Activated CD8-positive, alpha-beta memory T cell treated with anti-CD3 and anti-CD28 coated beads for 36 hours (primary cell): ENCODE measurements at regions not wholly inside any gene's neighbourhood (a gene's known extent, or its start where the extent isn't known, plus 50 kb on each side); places are given as distances from the start of the nearest gene placed in this dataset.

Experiments
- CTCF ChIA-PET: fragments of 350-600 bp; sonication (Branson Sonifier 250); formaldehyde crosslinking; loops from one replicate; lab custom pipeline; 2021; ENCODE audit warnings: antibody characterized with exemption; lab: Charles Lee
- POLR2A ChIA-PET: fragments of 350-600 bp; sonication (Branson Sonifier 250); formaldehyde crosslinking; loops from one replicate; lab custom pipeline; 2021; ENCODE audit warnings: antibody characterized with exemption; lab: Charles Lee

DNA sequence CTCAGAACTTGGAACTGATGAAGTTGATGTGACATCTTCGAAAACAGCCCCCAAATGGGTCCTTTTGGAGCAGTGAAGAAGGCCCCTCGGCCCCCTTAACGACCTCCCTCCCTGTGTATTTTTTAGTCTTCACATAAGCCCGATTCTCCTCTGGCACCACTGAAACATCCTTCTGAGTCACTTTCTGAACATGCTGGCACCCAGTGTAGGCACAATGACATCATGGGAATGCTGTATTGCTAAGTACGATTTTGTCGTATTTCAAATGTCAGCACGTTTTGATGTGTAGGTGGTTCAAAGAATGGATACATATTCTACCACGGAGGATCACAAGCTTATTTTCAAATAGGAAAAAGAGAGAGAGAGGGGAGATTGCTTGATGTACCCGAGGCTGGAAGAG is 111.7 kb upstream of the RIOK3 start:
- ChIA-PET CTCF (no interaction called here), POLR2A (no interaction called here)

DNA sequence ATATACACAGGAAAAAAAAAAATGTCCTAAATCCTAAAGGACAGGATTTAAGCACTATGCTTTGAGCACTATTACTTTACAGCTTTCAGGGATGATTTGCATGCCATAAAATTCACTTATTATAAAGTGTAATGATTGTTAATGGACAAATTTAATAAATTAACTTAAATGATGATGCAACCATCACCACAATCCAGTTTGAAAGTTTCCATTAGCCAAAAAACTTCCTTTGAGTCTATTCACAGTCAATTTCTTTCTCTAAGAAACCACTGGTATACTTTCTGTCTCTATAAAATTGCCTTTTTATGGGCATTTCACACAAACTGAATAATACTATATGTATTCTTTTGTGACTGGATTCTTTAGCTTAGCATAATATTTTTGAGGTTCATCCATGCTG is 111.1 kb upstream of the RIOK3 start:
- CTCF ChIA-PET, result no interaction called here
- POLR2A ChIA-PET, result no interaction called here

DNA sequence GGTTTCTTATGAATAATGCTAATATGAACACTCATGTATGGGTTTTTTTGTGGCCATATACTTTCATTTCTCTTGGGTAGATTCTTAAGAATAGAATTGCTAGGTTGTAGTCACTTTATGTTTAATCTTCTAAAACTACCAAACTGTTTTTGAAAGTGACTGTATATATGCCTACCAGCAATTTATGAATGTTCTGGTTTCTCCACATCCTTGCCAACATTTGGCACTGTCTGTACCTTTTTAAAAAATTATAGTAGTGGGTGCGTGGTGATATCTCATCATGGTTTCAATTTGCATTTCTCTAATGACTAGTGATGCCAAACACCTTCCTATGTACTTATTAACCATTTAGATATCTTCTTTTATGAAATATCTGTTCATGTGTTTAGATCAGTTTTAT is 110.6 kb upstream of the RIOK3 start:
- CTCF ChIA-PET, result no interaction called here
- POLR2A ChIA-PET, result no interaction called here

DNA sequence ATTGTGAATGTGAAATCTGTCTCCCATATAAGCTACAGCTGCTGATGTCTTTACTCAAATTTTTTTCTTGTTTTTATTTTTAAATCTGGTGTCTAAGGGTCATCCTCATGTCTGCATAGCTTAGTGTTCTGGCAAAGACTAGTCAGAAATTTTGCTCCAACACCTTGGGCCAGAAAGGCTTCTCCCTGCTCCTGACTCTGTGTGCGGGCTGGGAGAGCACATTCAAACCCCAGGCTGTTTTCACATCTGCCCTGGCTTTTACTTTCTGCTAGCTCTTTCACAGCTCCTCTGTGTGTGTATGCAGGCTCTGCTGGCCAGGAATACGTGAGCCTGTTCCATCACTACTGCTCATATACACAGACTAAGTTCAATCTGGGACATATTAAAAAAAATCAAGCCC is 102.9 kb upstream of the RIOK3 start:
- CTCF ChIA-PET, result no interaction called here
- POLR2A ChIA-PET, result no interaction called here

DNA sequence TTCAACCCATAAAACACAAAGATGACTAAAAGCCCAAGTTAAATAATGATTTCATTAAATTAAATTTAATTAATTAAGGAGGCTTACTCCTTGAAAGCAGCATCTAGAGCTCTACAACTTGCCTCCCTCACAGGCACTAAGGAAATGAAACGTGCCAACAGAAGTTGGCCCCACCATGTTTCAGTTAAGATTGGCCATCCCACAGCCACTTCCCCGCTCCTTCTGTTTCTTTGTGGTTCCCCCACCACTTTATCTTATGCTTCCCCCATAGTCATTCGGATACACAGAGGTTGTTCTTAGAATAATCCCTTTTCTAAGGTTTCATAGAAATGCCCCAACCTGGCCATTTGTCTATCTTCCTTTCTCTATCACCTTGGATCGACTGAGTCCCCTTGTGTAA is 101.6 kb upstream of the RIOK3 start:
- CTCF ChIA-PET, result no interaction called here
- POLR2A ChIA-PET, result no interaction called here

DNA sequence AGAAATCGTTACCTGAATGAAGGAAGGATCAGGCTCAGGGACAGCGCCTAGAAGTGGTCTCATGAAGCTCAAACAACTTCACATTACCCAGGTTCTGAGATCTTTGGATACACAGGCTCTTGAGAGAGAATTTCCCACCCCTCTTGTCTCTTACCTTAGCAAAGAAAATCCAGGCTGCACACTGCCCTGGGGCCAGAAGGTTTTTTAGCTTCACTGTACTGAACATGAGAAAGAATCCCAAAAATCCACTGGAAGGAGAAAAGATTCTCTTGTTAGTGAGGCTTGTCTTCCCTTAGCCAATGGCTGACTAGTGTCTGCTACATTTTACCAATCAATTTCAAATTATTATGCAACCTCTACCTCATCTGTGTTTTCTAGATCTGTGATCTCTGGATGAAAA is 101.0 kb upstream of the RIOK3 start:
- ChIA-PET CTCF (no interaction called here), POLR2A (no interaction called here)

DNA sequence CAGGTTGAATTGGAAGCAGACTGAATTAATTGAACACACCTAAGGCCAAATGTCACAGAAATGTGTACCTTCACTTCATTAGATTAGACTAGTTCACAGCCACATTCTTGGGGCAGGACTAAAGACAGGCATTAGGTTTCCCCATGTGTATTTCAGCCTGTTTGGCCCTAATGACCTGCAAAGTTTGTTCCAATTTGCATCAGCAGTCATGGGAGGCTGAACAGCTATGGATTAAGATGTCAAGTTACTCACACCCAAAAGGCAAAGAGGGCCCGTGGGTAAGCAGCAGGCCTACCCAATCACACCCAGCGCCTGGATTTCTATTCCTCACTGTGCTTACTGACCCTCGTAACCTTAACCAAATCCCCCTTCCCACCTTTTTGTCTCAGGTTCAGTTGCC is 99.6 kb upstream of the RIOK3 start:
- CTCF ChIA-PET, result interaction anchor here (1.1 kb wide), 1 partner anchor 90 kb away, joined by 4 read pairs; no protein-coding TSS in a partner anchor
- POLR2A ChIA-PET, result no interaction called here

DNA sequence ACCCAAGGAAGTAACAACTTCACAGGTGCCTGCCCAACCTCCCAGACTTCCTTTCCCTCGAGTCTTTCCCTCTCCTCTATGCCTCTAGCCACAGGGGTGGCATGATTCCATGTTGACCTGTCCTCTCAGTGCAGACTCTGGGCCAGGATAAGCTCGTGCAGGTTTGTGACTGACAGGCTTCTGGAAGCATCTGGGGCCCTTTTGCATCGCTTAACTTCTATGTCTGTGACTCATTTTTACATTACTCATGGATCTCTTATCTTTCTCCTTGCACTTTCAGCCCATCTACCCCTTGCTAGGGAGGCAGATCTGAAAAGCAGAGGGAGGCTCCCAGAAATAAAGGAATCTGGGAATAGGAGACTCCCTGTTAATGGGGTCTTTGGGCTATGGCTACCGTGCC is 98.5 kb upstream of the RIOK3 start:
- POLR2A ChIA-PET, result no interaction called here
- CTCF ChIA-PET, result interaction anchor here (1.1 kb wide), 1 partner anchor 91 kb away, joined by 4 read pairs; no protein-coding TSS in a partner anchor

DNA sequence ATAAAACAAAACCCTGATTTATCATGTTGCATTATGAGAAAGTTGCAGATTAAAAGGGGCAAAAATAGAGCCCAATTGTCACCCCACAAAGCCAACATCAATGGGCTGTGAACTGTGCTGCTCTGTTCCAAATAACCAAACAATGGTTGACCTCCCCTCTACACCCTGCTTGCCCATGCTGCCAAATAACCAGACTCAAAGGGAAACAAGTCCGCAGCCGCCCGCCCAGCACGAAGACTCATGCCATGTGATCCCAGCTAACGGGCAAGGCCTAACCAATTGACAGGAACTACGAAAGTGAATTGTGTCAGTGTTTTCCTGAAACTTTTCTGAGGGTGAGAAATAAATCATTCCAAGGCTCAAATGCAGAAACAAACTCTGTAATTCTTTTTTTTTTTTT is 97.9 kb upstream of the RIOK3 start:
- CTCF ChIA-PET, result no interaction called here
- POLR2A ChIA-PET, result no interaction called here

DNA sequence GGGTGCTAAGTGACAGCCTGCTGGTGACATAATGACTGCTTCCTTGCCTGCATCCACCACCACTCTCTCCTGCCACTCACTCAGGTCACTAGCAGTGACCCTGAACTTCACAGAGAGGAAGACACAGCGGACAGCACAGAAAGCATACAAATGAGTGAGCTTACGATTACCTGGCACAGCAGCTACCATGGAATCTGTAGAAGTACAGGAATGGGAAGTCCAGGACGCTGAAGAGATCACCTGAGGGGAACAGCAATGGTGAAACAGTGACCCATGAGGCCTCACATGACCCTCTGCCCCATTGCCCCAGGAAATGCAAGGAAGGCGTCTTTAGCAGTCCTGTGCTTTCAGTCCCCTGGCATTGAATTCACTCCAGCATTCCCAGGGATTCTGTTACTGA is 96.7 kb upstream of the RIOK3 start:
- CTCF ChIA-PET, result no interaction called here
- POLR2A ChIA-PET, result no interaction called here

DNA sequence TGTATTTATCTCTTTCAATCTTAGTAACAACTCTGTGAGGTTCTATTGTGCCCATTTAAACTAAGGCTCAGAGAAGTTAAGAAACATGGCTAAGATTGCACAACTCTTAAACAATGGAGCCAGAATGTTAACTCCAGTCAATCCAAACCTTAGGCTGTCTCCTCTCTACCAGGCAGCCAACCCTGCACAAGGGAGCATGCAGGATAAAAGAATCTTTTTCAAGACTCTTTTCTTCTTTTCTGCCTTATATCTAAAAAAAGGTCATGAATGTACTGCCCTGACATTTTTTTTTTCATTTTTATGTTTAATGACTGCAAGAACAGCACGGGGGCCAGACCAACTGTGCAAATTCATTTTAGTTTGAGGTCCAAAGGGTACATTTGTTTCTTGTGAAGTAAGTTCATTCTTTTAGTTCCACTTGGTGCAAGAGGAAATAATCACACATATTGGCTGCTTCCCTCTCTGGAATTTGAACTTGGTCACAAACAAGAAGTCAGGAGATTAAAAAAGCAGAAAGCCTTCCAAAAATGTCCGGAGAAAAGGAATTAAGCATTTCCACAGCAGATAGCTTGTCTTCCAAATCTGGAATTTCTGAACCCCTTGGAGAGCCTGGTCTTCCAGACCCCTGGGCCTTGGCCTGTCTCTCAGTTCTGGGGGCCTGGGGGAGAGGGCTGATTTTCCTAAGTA is 96.0 kb upstream of the RIOK3 start:
- ChIA-PET POLR2A (no interaction called here), CTCF (no interaction called here)

DNA sequence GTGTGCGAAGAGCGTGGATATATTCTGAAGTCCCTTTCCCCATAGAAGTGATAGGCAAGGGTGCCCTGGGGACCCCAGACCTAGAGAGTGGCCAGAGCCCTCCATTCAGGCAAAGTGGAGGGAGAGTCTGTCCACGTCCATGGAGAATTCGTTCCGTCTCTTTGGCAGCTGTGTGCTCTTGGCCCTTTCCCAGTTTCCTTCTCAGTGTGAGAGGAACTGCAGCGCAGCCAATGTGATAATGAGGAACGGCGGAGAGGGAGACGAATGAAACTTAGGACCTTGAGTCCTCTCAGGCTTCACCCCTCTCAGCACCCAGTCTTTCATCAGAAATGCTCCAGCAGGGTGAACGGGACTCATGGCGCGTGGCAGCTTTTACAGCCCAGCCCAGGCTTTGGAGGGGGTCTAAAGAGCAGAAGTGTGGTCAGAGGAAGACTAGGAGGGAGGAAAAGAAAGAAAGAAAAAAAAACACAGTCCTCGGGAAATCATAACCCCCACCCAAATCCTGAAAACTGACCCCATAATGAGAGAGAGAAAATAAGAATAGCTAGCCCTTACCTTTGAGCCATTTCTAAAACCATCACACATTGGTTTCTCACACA is 95.0 kb upstream of the RIOK3 start:
- CTCF ChIA-PET, result no interaction called here
- POLR2A ChIA-PET, result interaction anchor here (0.6 kb wide), 1 partner anchor 129 kb away, joined by 3 read pairs; no protein-coding TSS in a partner anchor

DNA sequence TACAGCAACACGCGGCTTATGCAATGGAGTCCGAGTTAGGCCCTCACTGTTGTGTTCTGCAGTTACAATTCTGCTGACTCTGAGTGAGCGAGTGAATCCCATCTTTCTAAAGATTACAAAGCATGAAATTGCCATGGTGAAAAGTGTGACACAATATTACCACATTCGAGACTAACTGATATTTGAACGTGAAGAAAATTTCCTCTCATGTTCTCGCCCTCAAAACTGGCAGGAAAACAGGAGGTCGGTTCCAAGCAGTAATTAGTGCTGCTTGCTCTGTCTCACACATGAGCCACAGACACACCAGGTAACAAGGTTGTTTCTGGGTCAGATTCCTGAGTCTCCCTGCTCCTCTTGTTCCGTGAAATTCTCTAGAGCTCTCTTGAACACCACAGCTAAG is 93.7 kb upstream of the RIOK3 start:
- POLR2A ChIA-PET, result no interaction called here

DNA sequence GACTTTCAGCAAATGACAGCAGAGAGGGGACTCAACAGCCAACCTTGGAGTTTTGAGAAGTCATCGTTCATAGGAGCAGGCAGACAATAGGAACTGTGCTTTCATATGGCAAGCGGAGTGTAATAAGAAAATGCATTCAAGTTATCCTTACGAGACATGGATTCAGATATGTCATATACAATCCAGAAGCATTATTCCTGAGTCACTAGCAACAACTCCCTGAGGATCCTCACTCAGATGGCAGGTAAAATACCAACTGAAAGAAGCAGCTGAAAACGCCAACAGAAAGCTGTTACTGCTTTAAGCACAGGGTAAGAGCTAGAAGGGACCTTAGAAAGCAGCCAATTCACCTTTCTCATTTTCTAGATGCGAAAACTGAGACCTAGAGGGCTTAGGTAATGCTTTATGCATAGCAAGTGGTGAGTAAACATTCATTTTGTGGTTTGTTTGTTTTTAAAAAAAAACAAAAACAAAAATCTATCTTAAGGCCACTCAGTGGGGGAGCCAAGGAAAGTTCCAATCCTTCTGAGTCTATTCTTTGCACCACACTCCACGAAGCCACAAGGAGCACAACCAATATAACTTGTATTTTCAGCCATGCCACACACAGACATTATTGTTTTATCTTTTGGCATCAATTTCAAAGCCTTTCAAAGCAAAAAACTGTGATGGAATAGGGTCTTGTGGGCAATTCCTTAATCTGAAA is 89.1 kb upstream of the RIOK3 start:
- ChIA-PET CTCF (no interaction called here), POLR2A (no interaction called here)

More for the DNA sequence above, 93.7 kb upstream of the RIOK3 start:
- CTCF ChIA-PET, result no interaction called here

DNA sequence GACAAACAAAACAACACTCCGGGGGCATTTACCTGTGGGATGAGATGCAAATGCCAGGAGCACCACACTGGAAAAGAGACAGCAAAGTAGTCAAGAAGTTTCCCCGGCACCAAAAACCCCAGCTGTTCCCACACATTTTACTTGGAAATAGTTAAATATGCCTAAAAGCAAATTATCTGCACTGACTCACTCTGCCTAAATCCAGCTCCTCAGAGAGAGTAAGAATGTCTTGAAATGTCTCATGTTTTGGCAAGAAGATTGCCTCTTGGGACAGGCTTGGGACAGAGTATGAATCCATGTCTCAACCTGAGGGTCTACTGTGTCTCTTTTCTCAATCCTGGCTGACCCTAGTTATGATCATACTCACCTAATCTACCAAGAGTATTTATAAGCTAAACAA is 87.5 kb upstream of the RIOK3 start:
- ChIA-PET CTCF (no interaction called here), POLR2A (no interaction called here)

DNA sequence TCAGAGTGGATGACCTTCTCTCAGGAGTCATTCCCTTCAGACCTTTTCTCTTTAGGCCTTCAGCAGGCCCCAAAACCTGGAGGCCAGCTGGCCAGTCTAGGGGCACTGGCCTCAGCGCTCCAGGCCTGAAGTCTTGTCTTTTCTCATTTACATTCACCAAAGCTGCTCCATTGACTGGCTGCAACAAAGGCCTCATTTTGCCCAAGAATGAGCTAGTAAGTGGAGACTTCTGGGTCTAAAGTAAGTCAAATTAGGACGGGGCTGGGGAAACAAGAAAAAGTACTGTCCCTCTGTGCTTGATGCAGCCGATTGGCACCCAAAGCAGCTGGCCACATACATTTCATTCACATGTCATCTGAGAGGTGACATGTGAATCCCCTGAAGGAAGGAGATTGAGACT is 83.8 kb upstream of the RIOK3 start:
- CTCF ChIA-PET, result no interaction called here

DNA sequence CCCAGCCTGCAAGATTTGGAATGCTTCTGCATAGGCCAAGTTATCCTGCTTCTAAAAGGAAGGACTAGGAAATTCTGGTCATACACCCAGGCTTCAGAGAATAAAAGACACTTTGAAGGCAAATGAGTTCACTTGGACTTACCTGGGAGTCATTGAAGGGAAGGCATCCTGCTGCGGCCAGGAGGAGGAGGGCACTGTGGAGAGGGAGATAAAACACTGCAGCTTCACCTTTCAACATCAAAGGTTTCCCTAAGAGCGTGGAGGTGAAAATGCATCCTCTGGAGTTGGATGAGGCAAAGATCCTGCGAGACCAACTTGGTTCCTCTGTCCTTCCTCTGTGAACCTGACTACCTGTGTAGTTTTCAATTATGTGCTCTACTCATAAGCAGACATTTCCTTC is 79.5 kb upstream of the RIOK3 start:
- ChIA-PET CTCF (no interaction called here), POLR2A (no interaction called here)

More for the DNA sequence above, 83.8 kb upstream of the RIOK3 start:
- POLR2A ChIA-PET, result no interaction called here

DNA sequence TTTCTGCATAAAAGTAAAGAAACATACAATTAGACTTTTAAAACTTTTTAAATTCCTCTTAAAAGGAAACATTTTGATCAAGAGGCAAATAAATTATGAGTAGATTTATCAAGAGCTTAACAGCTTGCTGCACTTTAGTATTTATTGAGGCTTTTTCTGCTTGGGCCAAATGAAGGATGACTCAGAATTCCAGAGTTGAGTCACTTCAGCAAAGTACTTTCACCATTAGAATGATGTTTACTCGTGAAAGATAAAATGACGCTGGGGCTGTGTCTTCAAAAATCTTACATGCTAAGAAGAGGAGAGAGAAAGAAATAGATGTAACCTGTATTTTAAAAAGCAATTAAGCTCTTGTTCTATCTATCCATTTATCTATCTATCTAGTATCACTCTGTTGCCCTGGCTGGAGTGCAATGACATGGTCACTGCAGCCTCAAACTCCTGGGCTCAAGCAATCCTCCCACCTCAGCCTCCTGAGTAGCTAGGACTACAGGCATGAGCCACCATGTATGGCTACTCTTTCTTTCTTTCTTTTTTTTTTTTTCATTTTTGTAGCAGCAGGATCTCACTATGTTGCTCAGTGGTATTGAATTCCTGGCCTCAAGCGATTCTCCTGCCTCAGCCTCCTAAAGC is 75.3 kb upstream of the RIOK3 start:
- ChIA-PET POLR2A (no interaction called here), CTCF (interaction anchor here (0.7 to 1.3 kb wide), 3 partner anchors 34 to 1421 kb away, joined by 3 to 5 read pairs (median 3); no protein-coding TSS in a partner anchor)

DNA sequence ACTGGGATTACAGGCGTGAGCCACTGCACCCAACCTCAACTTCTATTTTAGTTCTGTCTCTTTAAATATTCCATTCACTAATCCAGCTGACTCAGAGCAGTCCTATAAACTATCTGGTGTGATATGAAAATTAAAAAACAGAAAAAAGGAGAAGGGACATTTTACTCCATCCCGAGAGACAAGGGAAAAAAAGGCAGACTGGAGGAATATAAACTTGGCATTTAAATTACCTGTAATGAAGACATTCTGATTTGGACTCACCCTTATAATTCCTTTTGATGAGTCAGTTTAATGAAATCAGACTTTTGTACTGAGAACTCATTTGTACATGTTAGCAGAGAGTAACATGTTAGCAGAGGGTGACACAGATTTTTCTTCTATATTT is 74.8 kb upstream of the RIOK3 start:
- CTCF ChIA-PET, result interaction anchor here (0.7 to 1.3 kb wide), 3 partner anchors 17 to 1421 kb away, joined by 3 to 5 read pairs (median 4); no protein-coding TSS in a partner anchor

DNA sequence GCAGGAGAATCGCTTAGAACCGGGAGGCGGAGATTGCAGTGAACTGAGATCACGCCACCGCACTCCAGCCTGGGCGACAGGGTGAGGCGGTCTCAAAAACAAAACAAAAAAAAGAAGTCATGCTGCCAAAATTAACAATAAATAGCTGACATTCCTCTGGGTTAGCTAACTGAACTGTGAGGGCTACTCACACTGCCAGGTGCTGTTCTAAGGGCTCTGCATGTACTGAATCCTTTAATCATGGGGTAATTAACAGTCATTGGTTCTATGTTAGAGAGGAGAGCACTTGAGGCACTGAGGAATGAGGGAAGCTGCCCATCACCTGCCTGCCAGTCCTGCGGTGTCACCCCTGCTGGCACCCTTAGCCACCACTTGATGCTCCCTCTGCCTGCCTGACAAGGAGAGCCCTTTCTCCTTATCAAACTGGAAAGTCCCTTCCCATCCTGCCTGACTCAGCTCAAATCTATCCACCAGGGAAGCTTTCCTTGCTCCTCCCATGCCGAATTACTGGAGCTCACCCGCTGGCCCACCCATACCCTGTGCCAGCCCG is 73.0 kb upstream of the RIOK3 start:
- ChIA-PET POLR2A (no interaction called here), CTCF (interaction anchor here (1.1 kb wide), 1 partner anchor 30 kb away, joined by 4 read pairs; no protein-coding TSS in a partner anchor)

More for the DNA sequence above, 74.8 kb upstream of the RIOK3 start:
- POLR2A ChIA-PET, result no interaction called here
